Activated T-helper 17 cell treated with anti-CD3 and anti-CD28 coated beads, Interleukin-2, amount 50 U/mL, for 72 hours (primary cell): ENCODE measurements at regions not wholly inside any gene's neighbourhood (a gene's known extent, or its start where the extent isn't known, plus 50 kb on each side); places are given as distances from the start of the nearest gene placed in this dataset.

Experiments
- ATAC-seq: fragments of 150-1000 bp; cut with Tn5 transposase; replicated peaks from 2 replicates; pipeline ENCODE4 v1.10.0; 2021; ENCODE audit warnings: mild to moderate bottlenecking, moderate library complexity
- H3K27ac Mint-ChIP-seq: one replicate; pipeline ENCODE4 v1.8.0; 2022; ENCODE audit warnings: mixed read lengths
- H3K27me3 Mint-ChIP-seq: one replicate; pipeline ENCODE4 v1.8.0; 2022; ENCODE audit warnings: mixed read lengths
- H3K36me3 Mint-ChIP-seq: one replicate; pipeline ENCODE4 v1.8.0; 2022; ENCODE audit warnings: low read depth, mild to moderate bottlenecking, mixed read lengths
- H3K4me1 Mint-ChIP-seq: one replicate; pipeline ENCODE4 v1.8.0; 2022; ENCODE audit warnings: mixed read lengths
- H3K4me3 Mint-ChIP-seq: one replicate; pipeline ENCODE4 v1.8.0; 2022; ENCODE audit warnings: mild to moderate bottlenecking, mixed read lengths
- H3K9me3 Mint-ChIP-seq: one replicate; pipeline ENCODE4 v1.8.0; 2022; ENCODE audit warnings: mixed read lengths

DNA sequence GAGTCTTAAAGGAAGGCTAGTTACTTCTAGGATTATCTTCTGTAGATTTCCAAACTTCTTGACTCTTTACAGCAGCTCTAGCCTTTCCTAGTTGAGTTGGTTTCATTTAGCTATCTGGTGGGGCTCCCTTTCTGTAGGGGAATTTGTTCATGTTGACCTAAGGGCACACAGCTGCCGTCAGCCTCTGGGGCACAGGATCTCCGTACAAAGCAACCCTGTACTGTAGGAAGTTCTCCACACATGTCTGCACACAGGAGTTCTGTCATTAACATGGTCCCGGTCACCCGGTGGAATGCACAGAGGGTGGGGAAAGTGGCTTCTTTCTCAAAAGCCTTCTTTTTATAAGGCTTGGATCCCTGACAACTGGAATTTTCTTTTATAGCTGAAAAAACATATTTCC is 88.7 kb upstream of the TNIK start:
- Mint-ChIP-seq H3K36me3 (no peaks in the 10 kb centered on the region), H3K27me3 (no peaks in the 10 kb centered on the region), H3K4me3 (no peak overlapping the region), H3K9me3 (no peaks in the 10 kb centered on the region), H3K27ac (no peak overlapping the region), H3K4me1 (no peaks in the 10 kb centered on the region)
- no peak for ATAC-seq

GRCh38 chr3:171543759-171544300 is 83.6 kb upstream of the TNIK start:
- no peaks in the 10 kb centered on the region for H3K36me3 Mint-ChIP-seq
- no peak overlapping the region for H3K27ac Mint-ChIP-seq
- H3K4me1 Mint-ChIP-seq: no peaks in the 10 kb centered on the region
- no peak for ATAC-seq
- no peaks in the 10 kb centered on the region for H3K27me3 Mint-ChIP-seq
- no peak overlapping the region for H3K4me3 Mint-ChIP-seq
- no peaks in the 10 kb centered on the region for H3K9me3 Mint-ChIP-seq

DNA sequence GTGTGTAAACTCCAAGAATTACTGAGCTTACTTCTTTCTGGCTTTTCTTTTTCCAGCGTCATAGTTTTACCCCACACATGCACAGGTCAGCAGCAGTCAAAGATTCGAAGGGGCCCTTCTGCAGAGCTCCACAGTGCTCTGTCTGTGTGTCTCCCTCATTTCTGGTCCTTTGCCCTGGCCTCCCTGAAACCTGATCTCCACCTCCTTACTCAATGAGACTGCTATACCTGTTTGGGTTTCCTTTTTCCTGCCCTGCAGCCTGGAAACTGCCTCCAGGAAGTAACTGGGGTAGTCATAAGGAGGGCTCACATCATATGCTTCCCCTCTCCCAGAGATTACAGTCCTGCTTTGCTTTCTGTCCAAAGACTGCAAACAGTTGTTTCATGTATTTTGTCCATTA is 82.8 kb upstream of the TNIK start:
- H3K4me1 Mint-ChIP-seq: no peaks in the 10 kb centered on the region
- no peaks in the 10 kb centered on the region for H3K36me3 Mint-ChIP-seq
- no peak overlapping the region for H3K27ac Mint-ChIP-seq
- no peak overlapping the region for H3K4me3 Mint-ChIP-seq
- no peaks in the 10 kb centered on the region for H3K27me3 Mint-ChIP-seq
- no peaks in the 10 kb centered on the region for H3K9me3 Mint-ChIP-seq
- no peak for ATAC-seq

GRCh38 chr3:171541647-171542046 is 81.4 kb upstream of the TNIK start:
- no peaks in the 10 kb centered on the region for H3K9me3 Mint-ChIP-seq
- H3K27ac Mint-ChIP-seq: no peak overlapping the region
- ATAC-seq: no peak
- no peak overlapping the region for H3K4me3 Mint-ChIP-seq
- H3K36me3 Mint-ChIP-seq: no peaks in the 10 kb centered on the region
- no peaks in the 10 kb centered on the region for H3K27me3 Mint-ChIP-seq
- no peaks in the 10 kb centered on the region for H3K4me1 Mint-ChIP-seq

- Mint-ChIP-seq H3K9me3 (no peaks in the 10 kb centered on the region), H3K27ac (no peak overlapping the region), H3K4me3 (no peak overlapping the region), H3K27me3 (no peaks in the 10 kb centered on the region), H3K4me1 (no peaks in the 10 kb centered on the region), H3K36me3 (no peaks in the 10 kb centered on the region)
- no peak for ATAC-seq
Measured at GRCh38 chr3:171541181-171541580, 81.0 kb upstream of the TNIK start.

- no peak for ATAC-seq
- H3K36me3 Mint-ChIP-seq: no peaks in the 10 kb centered on the region
- no peaks in the 10 kb centered on the region for H3K4me1 Mint-ChIP-seq
- no peaks in the 10 kb centered on the region for H3K27me3 Mint-ChIP-seq
- H3K9me3 Mint-ChIP-seq: no peaks in the 10 kb centered on the region
- no peak overlapping the region for H3K27ac Mint-ChIP-seq
- no peak overlapping the region for H3K4me3 Mint-ChIP-seq
Measured at GRCh38 chr3:171535799-171536198, 75.6 kb upstream of the TNIK start.

- no peaks in the 10 kb centered on the region for H3K36me3 Mint-ChIP-seq
Measured at GRCh38 chr3:171535133-171535532, 74.9 kb upstream of the TNIK start.

GRCh38 chr3:171533702-171534101 is 73.5 kb upstream of the TNIK start:
- no peak for ATAC-seq
- Mint-ChIP-seq H3K36me3 (no peaks in the 10 kb centered on the region), H3K4me3 (no peak overlapping the region), H3K27ac (no peak overlapping the region), H3K4me1 (no peaks in the 10 kb centered on the region), H3K27me3 (no peaks in the 10 kb centered on the region), H3K9me3 (no peaks in the 10 kb centered on the region)

More at GRCh38 chr3:171535133-171535532, 74.9 kb upstream of the TNIK start:
- H3K4me3 Mint-ChIP-seq: no peak overlapping the region
- H3K27me3 Mint-ChIP-seq: no peaks in the 10 kb centered on the region
- H3K9me3 Mint-ChIP-seq: no peaks in the 10 kb centered on the region
- H3K4me1 Mint-ChIP-seq: no peaks in the 10 kb centered on the region
- ATAC-seq: no peak
- no peak overlapping the region for H3K27ac Mint-ChIP-seq

GRCh38 chr3:171532294-171532693 is 72.1 kb upstream of the TNIK start:
- H3K36me3 Mint-ChIP-seq: no peaks in the 10 kb centered on the region
- no peak for ATAC-seq
- H3K27ac Mint-ChIP-seq: no peak overlapping the region
- no peaks in the 10 kb centered on the region for H3K9me3 Mint-ChIP-seq
- H3K27me3 Mint-ChIP-seq: no peaks in the 10 kb centered on the region
- H3K4me1 Mint-ChIP-seq: no peaks in the 10 kb centered on the region
- H3K4me3 Mint-ChIP-seq: no peak overlapping the region

DNA sequence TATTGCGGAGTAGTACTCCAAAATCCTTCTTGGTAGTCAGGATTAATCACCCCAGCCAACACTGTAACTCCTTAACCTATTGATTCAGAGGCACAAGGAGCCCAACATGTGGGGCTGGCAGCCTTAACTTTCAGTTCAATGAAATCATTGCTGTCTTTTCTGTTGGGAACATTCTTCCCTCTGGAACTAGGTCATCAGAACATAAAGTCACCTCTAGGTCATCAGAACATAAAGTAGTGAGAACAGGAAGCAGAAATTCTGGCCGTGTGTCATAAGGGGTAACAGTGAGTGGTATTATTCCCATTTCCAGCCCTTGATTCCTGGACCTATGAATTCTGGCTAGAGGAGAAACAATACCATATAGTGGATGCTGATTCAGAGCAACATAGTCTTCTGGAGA is 71.5 kb upstream of the TNIK start:
- no peak for ATAC-seq
- Mint-ChIP-seq H3K27me3 (no peaks in the 10 kb centered on the region), H3K36me3 (no peaks in the 10 kb centered on the region), H3K4me3 (no peak overlapping the region), H3K9me3 (no peaks in the 10 kb centered on the region), H3K4me1 (no peaks in the 10 kb centered on the region), H3K27ac (no peak overlapping the region)

DNA sequence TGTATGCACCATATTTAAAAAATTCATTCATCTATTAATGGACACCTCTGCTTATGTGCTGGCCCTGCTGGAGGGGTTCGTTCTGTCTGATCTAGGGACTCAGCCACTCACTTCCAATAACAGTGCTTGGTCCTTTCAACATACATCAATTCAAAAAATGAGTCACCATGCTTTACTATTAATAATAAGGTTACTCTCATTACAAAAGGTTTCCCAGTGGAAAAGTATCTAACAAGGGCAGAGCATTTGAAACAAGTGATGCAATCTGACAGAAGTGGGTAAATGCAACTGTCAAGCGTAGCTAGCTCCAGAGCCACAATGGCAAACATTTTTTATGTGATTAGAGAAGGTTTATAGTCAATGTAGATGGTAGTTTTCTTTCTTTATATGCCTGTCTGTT is 67.9 kb upstream of the TNIK start:
- H3K27ac Mint-ChIP-seq: no peak overlapping the region
- H3K36me3 Mint-ChIP-seq: no peaks in the 10 kb centered on the region
- H3K9me3 Mint-ChIP-seq: no peaks in the 10 kb centered on the region
- no peak overlapping the region for H3K4me3 Mint-ChIP-seq
- no peaks in the 10 kb centered on the region for H3K27me3 Mint-ChIP-seq
- peaks cover 4% of the 10 kb centered on the region for H3K4me1 Mint-ChIP-seq
- ATAC-seq: no peak

GRCh38 chr3:171526869-171527268 is 66.7 kb upstream of the TNIK start:
- H3K4me3 Mint-ChIP-seq: no peak overlapping the region
- peaks cover 4% of the 10 kb centered on the region for H3K4me1 Mint-ChIP-seq
- no peaks in the 10 kb centered on the region for H3K36me3 Mint-ChIP-seq
- H3K27me3 Mint-ChIP-seq: no peaks in the 10 kb centered on the region
- ATAC-seq: no peak
- H3K9me3 Mint-ChIP-seq: no peaks in the 10 kb centered on the region
- H3K27ac Mint-ChIP-seq: no peak overlapping the region

DNA sequence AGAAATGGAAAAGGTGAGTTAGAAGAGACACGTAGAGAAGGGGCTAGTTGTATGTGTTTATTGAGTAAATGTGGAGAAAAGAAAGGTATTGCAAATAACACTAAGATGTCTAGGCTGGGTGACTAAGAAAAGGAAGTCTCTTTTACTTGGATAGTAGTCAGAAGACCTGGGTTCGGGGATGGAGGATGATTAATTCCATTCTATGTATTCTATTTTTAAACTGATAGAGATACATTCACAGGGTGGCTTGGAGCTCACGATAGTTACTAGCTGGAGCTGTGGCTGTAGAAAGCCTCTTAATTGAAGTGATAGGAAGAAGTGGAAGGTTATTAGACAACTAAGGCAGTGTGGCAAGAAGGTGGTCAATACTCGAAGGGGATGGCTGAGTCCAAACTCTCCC is 65.9 kb upstream of the TNIK start:
- H3K4me1 Mint-ChIP-seq: peaks cover 4% of the 10 kb centered on the region
- no peak for ATAC-seq
- no peak overlapping the region for H3K4me3 Mint-ChIP-seq
- no peaks in the 10 kb centered on the region for H3K9me3 Mint-ChIP-seq
- no peaks in the 10 kb centered on the region for H3K36me3 Mint-ChIP-seq
- H3K27ac Mint-ChIP-seq: no peak overlapping the region
- H3K27me3 Mint-ChIP-seq: no peaks in the 10 kb centered on the region

GRCh38 chr3:171525437-171525836 is 65.2 kb upstream of the TNIK start:
- no peak overlapping the region for H3K27ac Mint-ChIP-seq
- H3K4me3 Mint-ChIP-seq: no peak overlapping the region
- H3K27me3 Mint-ChIP-seq: no peaks in the 10 kb centered on the region
- H3K36me3 Mint-ChIP-seq: no peaks in the 10 kb centered on the region
- peaks cover 4% of the 10 kb centered on the region for H3K4me1 Mint-ChIP-seq
- ATAC-seq: no peak
- H3K9me3 Mint-ChIP-seq: no peaks in the 10 kb centered on the region

DNA sequence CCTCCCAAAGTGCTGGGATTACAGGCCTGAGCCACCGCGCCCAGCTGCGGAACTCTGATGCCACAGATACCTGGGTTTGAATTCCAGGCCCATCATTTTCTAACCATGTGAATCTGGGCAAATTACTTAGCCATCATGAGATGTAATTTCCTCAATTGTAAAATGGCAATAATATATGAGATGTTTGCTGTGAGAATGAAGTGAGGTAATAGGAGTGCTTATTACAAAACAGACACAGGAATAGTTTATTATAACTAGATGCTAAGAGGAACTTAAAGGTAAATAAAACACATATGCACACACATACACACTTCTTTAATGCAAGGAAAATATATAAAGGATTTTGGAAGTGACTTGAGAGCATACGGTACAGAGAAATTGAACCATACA is 64.7 kb upstream of the TNIK start:
- ATAC-seq: no peak
- H3K4me1 Mint-ChIP-seq: peaks cover 4% of the 10 kb centered on the region
- no peak overlapping the region for H3K4me3 Mint-ChIP-seq
- H3K27ac Mint-ChIP-seq: no peak overlapping the region
- no peaks in the 10 kb centered on the region for H3K27me3 Mint-ChIP-seq
- H3K36me3 Mint-ChIP-seq: no peaks in the 10 kb centered on the region
- H3K9me3 Mint-ChIP-seq: no peaks in the 10 kb centered on the region

DNA sequence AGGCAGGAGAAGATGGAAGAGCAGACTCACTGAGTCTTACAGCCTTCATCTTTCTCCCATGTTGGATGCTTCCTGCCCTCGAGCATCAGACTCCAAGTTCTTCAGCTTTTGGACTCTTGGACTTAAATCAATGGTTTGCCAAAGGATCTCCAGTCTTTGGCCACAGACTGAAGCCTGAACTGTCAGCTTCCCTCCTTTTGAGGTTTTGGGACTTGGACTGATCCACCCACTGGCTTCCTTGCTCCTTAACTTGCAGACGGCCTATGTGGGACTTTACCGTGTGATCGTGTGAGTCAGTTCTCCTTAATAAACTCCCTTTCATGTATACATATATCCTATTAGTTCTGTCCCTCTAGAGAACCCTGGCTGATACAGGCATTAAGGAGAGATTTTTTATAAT is 62.4 kb upstream of the TNIK start:
- H3K4me1 Mint-ChIP-seq: peaks cover 4% of the 10 kb centered on the region

More for the DNA sequence above, 62.4 kb upstream of the TNIK start:
- H3K36me3 Mint-ChIP-seq: no peaks in the 10 kb centered on the region
- H3K9me3 Mint-ChIP-seq: no peaks in the 10 kb centered on the region
- H3K27ac Mint-ChIP-seq: no peak overlapping the region
- peaks cover 4% of the 10 kb centered on the region for H3K27me3 Mint-ChIP-seq
- ATAC-seq: no peak
- H3K4me3 Mint-ChIP-seq: no peak overlapping the region
